ENCODE measurements at regions not wholly inside any gene's neighbourhood (a gene's known extent, or its start where the extent isn't known, plus 50 kb on each side); places are given as distances from the start of the nearest gene placed in this dataset.

- no TSS peak for BruUV-seq (replicated peaks)
- ATAC-seq (no peak), DNase-seq (ENCODE audit: low spot score) (no peak), FAIRE-seq (no peak)
- no peak for TF ChIP-seq NR3C1 (CRISPR knock-in tag; IDR thresholded peaks at IDR 0.05)
- no peak for TF ChIP-seq MYC (CRISPR knock-in tag; IDR thresholded peaks at IDR 0.05; ENCODE audit: borderline replicate concordance)
- TF ChIP-seq FOXO1 (CRISPR knock-in tag; IDR thresholded peaks at IDR 0.05), result no peak
- TF ChIP-seq ZNF460 (CRISPR knock-in tag; IDR thresholded peaks at IDR 0.05; ENCODE audit: borderline replicate concordance), result no peak
- TF ChIP-seq ZNF816 (CRISPR knock-in tag; IDR thresholded peaks at IDR 0.05; ENCODE audit: borderline replicate concordance), result no peak
- TF ChIP-seq NFIC (IDR thresholded peaks at IDR 0.05; ENCODE audit: low read length), result no peak
- TF ChIP-seq ZNF546 (CRISPR knock-in tag; conservative IDR thresholded peaks at IDR 0.05), result no peak
- no peak for TF ChIP-seq NCOR1 (IDR thresholded peaks at IDR 0.05; ENCODE audit: borderline replicate concordance, low read length)
- TF ChIP-seq ZNF841 (CRISPR knock-in tag; IDR thresholded peaks at IDR 0.05; ENCODE audit: borderline replicate concordance), result no peak
- TF ChIP-seq ZNF777 (CRISPR knock-in tag; IDR thresholded peaks at IDR 0.05), result no peak
- TF ChIP-seq ZNF768 (CRISPR knock-in tag; IDR thresholded peaks at IDR 0.05), result no peak
- TF ChIP-seq POLR2AphosphoS2 (IDR thresholded peaks at IDR 0.05; ENCODE audit: low read depth, low read length), result no peak
- TF ChIP-seq ZFP36L1 (CRISPR knock-in tag; IDR thresholded peaks at IDR 0.05), result no peak
- TF ChIP-seq GPN1 (CRISPR knock-in tag; IDR thresholded peaks at IDR 0.05; ENCODE audit: borderline replicate concordance), result no peak
- no peak for TF ChIP-seq NR2F6 (IDR thresholded peaks at IDR 0.05)
- no peak for TF ChIP-seq NR2F6 (CRISPR knock-in tag; IDR thresholded peaks at IDR 0.05)
- TF ChIP-seq POLR2G (IDR thresholded peaks at IDR 0.05; ENCODE audit: low read depth, low read length), result no peak
- no peak for TF ChIP-seq JDP2 (CRISPR knock-in tag; IDR thresholded peaks at IDR 0.05; ENCODE audit: borderline replicate concordance)
- no peak for TF ChIP-seq ZNF335 (CRISPR knock-in tag; IDR thresholded peaks at IDR 0.05)
- no peak overlapping the region for H3K4me3 ChIP-seq (replicated peaks in 1 of 3; ENCODE audit: insufficient read depth in 1 of 3, low read depth in 2 of 3, low read length in 3 of 3)
- in situ Hi-C loops (cut with HindIII; ENCODE audit: extremely low pct_ligation_motif_present, low pct_unique_long_range_greater_than_20kb), result no loop called here
- H3K9me3 ChIP-seq (ENCODE audit: low read length), result no peaks in the 10 kb centered on the region
- ChIA-PET CTCF (ENCODE audit: low intra/inter-chr PET ratio, low total read pairs) (no interaction called here), POLR2A (no interaction called here)
- H3K27me3 ChIP-seq (ENCODE audit: control insufficient read depth in 1 of 2, insufficient read depth in 2 of 2, low read length in 2 of 2), result no peaks in the 10 kb centered on the region
- H3K79me2 ChIP-seq (ENCODE audit: insufficient read depth, low read length), result no peaks in the 10 kb centered on the region
- no peaks in the 10 kb centered on the region for H4K20me1 ChIP-seq (ENCODE audit: insufficient read depth, low read length)
- H3K27ac ChIP-seq (ENCODE audit: extremely low read length, insufficient read depth, low read length), result no peak overlapping the region
- no peaks in the 10 kb centered on the region for H3K4me1 ChIP-seq (ENCODE audit: insufficient read depth, low read length)
- H3K9ac ChIP-seq (ENCODE audit: insufficient read depth, low read depth, low read length), result no peak overlapping the region
- H3K36me3 ChIP-seq (replicated peaks in 1 of 2; ENCODE audit: control insufficient read depth in 1 of 2, insufficient read depth in 2 of 2, low read length in 2 of 2), result no peaks in the 10 kb centered on the region
- 16% methylated on average over 4 of the region's 4 CpGs for WGBS (ENCODE audit: low lambda C conversion rate)
- no peak overlapping the region for H3K4me2 ChIP-seq (ENCODE audit: low read depth, low read length)
- intact Hi-C loops (cut with micrococcal nuclease; ENCODE audit: unreplicated experiment), result no loop called here
- no peak overlapping the region for H2AFZ ChIP-seq (ENCODE audit: low read length)
Measured at GRCh38 chr15:95840004-95840403, 490.5 kb upstream of the NR2F2 start.
